Right kidney (tissue), 1 donor: ENCODE measurements at regions not wholly inside any gene's neighbourhood (a gene's known extent, or its start where the extent isn't known, plus 50 kb on each side); places are given as distances from the start of the nearest gene placed in this dataset.

ENCODE experiments used
- DNase-seq: peaks from one replicate; pipeline ENCODE4 v3.0.0-alpha.2; 2016

DNA sequence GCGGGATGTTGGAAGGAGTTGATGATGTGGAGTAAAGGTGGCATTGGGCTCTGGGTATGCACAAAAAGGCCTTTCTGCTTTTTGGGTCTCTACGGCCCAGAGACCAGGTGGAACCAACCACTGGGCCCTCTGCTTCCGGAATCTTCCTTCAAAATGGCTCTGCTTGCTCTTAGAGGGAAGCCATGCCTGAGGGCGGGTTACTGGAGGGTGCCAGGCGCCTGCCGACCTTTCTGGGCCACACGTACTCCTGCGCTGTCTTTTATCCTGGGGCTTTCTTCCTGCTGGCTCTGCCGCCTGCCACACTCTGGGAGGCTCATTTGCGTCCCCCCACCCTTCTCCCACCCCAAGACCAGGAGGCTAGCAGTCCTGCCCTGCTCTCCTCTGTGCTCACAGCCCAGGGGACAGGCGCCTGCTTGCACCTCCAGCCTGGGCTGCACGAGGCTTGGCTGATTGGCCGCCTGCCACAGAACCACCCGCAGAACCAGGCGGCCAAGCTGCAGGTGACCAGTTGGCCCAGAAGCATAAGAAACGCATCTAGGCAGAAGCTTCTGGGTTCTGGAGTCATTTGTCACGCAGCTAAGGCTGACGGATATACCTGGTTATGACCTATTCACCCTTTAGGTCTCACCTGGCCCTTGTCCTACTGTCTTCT lies 536.9 kb downstream of the TBC1D22A start:
- DNase-seq = no peak

DNA sequence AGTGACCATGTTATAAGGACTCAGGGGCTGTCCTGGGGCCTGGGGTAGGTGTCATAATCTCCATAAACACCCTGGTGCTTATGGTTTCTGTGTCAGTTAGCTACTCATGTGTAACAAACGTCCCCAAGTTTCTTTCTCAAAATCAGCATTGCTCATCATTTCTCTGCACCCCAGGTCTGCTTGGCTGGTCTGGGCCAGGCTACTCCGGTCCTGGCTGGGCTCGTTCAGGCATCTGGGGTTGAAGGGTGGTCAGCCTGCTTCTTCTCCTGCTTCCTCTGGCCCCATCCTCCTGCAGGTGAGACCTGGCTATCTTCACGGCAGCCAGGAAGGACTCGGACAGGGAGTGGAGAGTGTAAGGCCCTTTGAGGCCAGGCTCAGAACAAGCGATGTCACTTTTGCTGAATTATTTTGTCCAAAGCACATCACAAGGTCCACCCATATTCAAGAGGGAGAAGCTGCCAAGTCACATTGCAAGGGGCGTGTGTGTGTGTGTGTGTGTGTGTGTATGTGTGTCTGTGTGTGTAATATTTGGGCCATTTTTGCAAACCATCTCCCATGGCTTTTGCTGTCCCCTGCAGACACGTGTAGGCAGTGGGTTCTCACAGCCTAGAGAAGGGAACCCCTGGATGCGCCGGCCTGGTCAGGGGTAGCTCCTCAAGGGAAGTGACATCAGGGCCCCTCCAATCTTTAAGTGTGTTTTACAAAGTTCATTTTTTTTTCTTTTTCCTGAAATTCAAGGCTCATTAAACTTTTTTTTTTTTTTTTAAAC lies 535.8 kb downstream of the TBC1D22A start:
- no peak for DNase-seq

DNA sequence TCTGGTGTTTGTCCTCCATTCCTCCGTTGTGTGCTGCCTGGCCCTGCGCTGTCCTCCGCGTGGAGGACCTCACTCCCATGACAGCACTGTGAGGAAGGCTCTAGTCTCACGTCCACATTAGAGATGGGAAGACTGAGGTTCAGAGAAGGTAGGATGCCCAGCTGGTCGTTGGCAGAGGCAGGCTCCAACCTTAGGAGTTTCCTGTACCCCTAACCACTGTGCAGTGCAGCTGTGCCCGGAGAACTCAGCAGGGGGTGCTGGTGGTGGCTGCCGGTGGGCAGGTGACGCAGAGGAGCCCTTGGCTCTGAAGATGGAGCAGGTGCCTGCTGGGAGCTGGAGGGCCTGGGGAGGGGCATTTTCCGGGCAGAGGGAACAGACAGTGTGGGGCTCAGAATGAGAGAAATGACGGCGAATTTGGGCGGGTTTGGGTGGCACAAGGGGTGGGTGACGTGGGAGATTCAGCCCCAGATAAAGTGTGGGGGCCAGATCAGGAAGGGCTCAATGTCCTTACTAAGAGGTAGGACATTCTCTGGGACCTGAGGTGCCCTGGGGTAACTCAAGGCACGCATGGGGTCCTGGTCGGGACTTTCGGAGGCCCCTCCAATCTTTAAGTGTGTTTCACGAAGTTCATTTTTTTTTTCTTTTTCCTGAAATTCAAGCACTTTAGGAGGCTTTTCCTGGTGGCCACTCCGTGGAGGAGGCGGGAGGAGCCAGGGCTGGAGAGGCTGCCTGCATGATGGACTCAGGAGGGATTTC lies 535.0 kb downstream of the TBC1D22A start:
- no peak for DNase-seq

DNA sequence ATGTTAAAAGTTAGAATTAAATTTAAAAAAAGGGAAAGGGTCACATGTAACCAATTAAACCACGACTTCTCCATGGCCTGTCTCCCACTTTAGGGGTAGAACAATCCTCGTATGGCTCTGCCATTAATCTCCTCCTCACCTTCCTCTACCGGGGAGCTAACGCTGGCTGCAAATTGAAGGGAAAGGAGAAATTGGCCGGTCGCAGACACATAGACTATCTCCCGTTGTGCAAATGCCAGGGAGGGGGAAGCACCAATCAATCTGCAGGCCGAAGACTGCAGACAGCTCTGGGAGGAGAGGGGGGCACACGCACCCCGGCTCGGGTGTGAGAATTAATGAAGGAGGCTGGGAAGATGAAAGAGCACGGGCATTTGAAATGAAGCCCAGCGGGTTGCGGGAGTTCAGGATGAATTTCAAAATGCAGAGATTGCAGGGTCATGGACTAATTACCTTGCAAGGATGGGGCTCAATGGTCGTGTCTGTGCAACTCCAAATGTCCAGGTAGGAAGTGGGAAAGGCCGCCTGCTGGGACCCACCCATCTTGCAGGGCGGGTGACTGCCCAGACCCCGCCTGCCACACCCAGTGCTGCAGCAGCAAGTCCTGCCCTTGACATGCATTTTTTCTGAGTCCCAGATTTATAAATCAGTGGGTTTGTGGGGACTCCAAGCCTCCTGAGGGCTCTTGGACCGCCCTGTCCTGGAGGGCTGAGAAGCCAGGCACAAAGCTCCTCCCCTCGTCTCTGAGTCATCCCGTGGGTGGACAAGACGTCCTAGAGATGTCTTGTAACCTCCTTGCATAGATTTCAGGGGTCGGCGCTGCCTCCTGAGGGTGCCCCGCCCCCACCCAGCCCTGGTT lies 534.2 kb downstream of the TBC1D22A start:
- no peak for DNase-seq

DNA sequence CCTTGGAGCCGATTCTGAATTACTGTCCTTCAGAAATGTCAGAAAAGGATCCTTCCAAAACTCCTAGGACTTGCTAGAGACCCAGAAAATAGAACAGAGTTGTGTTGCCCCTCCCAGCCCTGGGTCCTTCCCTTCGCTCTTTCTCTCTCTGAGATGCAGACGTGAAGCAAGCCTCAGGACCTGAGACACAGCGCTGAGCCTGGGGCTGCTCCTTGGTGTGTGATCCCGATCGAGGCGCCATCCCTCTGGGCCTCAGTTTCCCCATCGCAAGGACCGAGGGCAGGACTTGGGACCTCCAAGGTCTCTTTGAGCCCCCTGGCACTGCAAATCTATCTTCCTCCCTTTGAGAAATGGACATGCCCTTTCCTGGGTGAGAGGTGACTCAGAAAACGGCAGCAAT lies 533.5 kb downstream of the TBC1D22A start:
- no peak for DNase-seq

DNA sequence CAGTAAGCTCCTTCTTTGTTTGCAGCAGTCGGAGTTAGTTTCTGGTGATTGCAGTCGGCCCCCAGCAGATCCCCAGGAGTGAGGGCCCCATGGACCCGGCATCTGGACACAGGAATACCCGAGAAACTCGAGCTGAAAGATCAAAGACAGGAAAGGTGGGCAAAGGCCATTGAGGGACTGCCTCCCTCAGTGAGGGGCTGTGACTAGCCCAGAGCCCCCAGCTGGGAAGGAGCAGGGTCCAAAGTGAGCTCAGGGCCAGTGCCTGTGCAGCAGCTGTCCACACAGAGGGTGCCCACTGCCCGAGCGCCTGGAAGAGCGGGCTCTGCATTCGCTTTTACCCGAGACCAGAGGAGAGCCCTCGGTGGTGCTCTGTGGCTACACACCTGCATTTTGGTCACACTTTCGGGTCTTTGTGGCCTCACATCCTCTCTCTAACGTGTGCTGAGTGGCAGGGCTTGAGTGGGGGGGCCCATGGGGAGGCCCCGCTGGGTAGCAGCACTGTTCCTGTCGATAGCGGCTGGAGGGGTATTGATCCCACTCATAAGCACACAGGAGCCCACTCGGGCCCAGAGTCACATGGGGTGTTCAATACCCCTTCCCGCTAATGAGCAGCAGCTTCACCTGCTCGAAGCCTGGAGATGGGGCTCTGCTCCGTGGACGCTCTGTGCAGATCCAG lies 532.9 kb downstream of the TBC1D22A start:
- no peak for DNase-seq

DNA sequence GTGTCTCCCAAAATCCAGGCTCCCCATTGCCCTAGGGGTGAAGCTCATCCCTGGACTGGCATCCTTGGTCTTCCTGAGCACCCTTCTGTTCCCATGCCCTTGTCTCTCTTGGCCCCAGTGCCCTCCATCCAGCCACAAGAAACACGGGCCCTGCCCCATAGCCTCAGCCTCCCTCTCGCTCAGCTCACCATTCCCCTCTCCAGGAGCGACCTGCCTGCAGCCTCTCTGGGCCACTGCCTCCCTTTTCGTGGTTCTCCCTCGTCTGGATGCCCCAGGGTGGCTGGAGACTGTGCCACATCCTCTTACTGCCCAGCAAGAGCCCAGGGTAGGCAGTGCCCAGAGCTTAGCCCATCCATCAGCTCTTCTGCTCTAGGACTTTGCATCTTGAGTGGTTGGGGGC lies 532.1 kb downstream of the TBC1D22A start:
- DNase-seq = no peak

DNA sequence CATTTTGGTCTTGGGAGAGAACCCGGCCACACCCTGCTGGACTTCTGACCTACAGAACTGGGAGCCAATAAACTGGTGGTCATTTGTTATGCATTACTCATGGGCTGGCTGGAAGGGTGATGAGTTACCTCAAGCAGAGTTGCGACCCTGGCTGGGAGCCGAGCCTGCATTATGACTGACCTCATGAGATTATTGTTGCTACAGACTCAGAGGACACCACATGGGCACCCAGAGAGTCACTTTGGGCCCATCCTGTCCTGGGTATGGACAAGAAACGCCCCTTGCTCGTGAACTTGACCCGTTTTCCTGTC lies 531.7 kb downstream of the TBC1D22A start:
- DNase-seq = no peak

DNA sequence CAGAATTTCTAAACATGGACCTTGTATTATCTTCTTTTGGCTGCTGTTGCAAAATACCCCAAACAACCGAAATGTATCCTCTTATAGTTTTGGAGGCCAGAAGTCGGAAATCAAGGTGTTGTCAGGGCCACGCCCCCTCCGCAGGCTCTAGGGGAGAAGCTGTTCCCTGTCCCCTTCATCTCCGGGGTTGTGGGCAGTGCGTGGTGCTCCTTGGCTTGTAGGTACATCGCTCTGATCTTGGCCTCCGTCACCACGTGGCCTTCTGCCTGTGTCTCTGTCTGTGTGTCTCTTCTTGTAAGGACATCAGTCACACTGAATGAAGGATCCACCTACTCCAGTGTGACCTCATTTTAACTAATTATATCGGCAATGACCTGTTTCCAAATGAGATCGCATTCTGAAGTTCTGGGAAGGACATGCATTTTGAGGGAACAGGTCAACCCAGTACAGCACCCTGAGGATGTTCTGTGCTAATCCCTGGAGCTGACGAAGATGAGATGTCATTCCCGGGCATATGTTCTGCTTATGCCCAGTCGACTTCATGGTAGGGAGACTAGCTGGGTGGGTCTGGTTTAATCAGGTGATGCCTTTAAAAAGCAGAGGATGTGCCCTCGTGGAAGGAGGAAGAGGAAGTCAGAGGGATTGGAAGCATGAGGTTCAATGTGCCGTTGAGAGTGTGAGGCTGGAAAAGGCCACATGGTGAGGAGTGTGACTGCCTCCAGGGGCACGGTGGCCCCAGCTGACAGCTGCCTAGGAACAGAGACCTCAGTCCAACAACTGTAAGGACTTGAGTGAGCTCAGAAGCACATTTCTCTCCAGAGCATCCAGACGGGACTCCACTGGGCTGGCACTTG lies 531.1 kb downstream of the TBC1D22A start:
- no peak for DNase-seq

DNA sequence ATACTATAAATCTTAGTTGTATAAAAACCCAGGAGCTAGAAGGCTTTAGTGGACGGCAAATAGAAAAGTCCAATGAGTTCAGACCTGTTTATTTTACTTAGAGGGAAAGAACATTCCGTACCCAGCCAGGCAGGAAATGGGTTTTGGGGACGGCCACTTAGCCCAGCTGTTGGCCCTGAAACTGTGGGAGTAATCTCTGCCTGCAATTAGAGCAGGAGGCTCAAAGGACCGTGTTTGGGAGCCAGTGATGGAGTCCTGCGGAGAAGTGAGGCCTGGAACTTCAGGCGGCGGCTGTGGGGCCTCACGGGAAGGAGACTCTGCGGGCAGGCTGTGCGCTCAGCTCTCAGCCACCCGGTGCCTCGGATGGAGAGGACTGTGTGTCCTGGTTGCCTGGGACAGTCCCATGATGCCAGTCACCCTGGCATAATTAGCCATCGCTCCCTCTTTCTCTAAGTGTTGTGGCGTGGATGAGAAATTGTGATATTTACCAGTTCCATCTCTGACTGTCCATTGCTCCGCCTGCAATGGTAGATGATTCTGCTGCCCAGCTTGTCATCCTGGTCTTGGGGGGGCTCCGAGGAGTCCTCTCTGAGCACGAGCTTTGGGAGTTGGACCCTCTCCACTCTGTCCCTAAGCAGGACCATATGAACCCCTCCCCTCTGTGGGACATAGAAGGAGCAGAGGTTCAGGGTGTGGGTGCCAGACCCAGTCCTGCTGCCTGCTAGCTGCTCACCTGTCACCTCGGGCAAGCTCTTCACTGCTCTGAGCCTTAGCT lies 530.3 kb downstream of the TBC1D22A start:
- DNase-seq = peak; percentile 37

DNA sequence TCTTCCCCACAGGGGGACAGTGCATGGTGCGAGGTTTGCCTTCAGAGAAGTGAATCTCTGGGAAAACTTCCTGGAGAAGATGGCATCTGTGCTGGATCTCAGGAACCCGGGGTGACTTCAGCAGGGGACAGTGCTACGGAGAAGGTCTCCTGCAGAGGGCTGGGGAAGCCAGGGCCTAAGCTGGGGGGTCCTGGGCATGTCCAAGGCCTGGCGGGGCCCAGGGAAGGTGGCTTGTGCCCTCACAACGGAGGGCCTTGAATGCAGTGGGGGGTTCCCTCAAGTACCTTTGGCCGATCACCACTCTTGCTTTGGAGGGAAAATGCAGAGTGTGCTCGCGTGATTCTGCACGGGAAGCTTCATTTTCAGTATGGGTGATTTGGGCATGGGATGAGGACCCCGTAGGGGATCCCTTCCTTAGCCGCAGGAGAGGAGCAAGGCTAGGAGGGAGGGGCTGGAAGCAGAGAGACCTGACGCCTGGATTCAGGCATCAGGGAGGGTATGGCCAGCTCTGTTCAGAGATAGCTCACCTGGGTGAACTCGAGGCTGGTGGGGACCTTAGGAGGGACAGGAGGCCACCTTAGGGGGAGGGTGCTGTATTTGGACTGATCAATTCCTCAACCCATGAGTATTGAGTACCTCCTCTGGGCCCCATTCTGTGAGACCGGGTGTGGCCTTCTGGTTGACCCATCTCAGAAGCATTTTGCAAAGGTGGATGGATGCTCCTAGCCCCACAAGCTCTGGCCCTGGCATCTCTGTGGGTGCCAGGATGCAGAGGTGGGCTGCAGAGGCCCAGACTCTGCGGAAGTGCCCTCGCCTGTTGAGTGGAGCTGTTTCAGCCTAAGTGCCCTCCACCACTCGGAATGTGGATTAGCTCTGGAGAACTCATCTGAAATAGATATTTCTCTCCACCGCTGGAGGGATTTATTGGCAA lies 529.4 kb downstream of the TBC1D22A start:
- DNase-seq = no peak

DNA sequence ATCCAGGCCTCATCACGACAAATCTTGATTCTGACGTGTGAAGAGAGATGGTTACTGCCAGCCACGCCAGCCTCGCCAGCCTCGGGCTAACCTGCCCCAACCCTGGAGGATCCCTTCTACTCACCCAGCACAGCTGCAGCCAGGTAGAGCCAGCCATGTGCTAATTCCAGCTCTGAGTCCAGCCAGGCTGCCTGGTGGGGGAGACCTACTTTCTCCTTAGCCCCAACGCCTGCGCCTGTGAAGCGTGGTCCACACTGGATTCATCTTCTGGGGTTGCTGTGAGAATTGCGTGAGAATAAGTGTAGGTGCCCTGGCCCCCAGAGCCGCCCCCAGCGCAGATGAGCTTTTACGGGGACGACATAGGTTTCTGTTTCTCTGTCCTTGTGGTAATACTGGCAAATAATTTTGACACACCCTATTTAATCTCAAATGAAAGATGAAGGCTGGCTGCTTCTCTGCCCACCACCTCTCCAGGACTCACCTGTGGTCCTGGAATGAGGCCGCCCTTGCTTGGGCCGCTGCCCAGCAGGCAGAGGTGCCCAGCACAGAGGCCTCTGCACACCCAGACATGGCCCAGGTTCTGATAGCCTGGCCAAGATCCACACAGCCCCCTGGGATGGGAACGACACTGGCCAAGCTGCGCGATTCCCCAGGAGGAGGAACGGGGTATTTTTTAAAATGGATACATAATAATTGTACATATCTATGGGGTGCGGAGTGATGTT lies 528.4 kb downstream of the TBC1D22A start:
- DNase-seq = no peak

DNA sequence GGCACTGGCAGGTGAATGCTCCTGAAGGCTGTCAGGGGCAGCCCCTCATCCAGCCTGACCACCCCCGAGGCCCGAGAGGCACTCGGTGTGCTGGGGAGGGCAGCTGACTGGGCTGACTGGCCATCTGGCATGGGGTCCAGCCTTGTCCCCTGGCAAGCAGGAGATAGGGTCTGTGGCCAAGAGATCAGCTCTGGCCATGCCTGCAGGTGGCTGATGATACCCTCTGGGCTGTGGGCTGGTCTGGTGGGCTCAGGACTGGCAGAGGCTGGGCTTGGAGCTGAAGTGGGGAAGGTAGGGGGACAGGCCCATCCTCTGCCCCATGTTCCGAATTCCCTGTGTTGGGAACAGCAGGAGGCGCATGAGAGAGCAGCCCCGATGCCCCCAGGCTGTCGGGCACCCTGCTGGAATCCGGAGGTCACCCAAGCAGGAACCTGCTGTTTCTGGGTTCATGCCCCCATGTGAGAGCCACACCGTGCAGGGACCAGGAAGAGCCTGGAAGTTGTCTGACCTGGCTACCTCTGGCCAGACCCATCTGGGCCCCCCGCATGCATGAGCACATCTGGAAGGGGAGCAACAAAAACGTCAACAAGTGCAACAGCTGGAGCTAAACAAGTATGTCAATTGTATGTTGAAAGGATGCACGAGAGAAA lies 527.0 kb downstream of the TBC1D22A start:
- DNase-seq = no peak

DNA sequence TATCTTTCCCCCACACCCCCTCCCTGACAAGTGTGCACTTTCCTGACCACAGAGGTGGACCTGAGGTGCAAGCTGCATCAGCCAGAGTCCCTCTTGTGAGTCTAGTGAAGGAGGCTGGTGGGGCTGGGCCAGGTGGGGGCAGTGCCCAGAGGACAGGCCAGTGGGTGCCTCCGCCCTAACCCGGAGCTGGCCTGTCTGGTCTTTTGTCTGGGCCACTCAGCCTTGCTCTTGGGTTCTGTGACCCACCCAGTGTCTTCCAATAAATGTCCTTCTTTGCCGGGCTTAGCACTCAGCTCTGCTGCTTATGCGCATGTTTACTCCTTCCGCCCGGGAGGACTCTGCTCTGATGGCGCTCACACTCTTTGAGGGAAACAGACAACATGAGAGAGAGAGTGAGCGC lies 526.2 kb downstream of the TBC1D22A start:
- no peak for DNase-seq

DNA sequence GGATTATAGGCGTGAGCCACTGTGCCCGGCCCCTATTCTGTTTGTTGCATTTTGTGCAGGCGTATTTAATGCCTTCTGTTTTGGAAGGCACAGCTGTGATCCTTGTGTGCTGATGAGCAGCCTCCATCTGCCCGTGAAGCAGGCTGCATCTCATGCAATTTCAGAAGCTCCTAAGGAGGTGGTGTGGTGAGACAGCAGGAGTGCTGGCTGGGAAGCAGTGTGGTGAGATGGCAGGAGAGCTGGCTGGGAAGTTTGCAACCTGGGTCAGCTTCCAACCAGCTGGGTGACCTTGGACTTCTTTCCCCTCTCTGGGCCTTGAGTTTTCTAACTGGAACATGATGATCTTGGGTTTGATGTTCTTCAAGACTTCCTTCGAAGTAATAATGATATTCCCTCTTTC lies 525.1 kb downstream of the TBC1D22A start:
- no peak for DNase-seq

DNA sequence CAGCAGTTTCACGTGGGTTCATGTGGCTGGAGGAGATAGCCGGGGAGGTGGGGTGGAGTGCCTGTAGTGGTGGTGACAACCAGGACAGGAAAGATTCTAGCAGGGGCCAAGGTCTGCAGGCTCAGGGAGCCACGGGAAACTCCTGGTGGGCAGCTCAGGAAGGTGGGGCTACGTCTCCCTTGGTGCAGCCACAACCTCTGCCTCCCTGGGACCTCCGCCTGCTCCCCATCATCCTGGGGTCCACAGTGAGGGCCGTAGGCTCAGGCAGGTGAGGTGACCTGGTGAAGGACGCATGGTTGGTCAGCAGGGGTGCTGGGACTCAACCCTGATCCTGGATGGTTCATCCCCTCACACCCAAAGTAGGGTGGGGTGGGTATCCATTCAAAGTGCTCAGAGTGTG lies 524.1 kb downstream of the TBC1D22A start:
- no peak for DNase-seq

DNA sequence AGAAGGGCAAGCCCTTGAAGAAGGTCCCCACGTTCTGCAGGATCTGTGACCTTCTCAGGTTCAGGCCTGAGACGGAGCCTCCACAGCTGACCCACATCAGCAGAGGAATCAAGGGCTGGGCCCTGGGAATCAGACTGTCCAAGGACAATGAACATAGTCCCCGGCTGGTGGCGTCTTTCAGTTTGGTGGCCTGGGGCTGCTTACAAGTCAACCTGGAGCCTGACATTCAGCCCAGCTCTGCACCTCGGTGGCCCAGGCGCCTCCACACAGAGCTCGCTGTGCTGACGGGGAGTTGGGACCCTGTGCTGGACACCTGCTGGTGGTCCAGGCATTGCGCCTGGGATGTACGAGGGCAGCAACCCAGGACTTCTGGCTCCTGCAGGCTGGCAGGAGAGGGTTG lies 523.5 kb downstream of the TBC1D22A start:
- no peak for DNase-seq

DNA sequence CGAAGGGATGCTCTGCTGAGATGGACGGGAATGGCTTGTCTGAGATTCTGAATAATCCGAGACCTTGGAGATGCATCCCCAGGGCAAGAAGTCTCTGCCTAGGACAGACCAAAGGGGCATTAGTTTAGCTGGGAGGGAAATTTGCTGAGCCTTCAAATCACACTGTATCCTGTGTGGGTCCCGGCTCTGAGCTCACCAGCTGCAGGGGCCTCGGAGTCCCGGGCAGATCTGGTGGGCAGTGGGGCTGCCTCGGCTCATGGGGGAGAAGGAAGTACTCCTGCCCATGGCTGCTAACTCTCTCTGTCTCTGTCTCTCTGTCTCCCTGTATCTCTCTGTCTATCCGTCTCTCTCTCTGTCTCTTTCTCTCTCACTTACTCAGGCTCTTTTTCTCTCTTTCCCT lies 522.4 kb downstream of the TBC1D22A start:
- no peak for DNase-seq
